ENCODE measurements at regions not wholly inside any gene's neighbourhood (a gene's known extent, or its start where the extent isn't known, plus 50 kb on each side); places are given as distances from the start of the nearest gene placed in this dataset.

- H3K27me3 ChIP-seq (ENCODE audit: control insufficient read depth, insufficient read depth, low read length), result no peaks in the 10 kb centered on the region
- WGBS (ENCODE audit: insufficient coverage, insufficient read length), result no CpG with 5 or more reads among the region's 2 CpGs
- no peak overlapping the region for H3K4me3 ChIP-seq (ENCODE audit: low read length)
- H3K4me1 ChIP-seq (ENCODE audit: control insufficient read depth, insufficient read depth, low read length), result no peaks in the 10 kb centered on the region
- H3K27ac ChIP-seq (ENCODE audit: low read length), result no peak overlapping the region
- H3K9me3 ChIP-seq (ENCODE audit: control insufficient read depth, insufficient read depth, low read length), result no peaks in the 10 kb centered on the region
- no peaks in the 10 kb centered on the region for H3K36me3 ChIP-seq (ENCODE audit: control insufficient read depth, insufficient read depth, low read length)
- DNase-seq (ENCODE audit: low read depth, low spot score), result no peak
Observed at GRCh38 chr13:64900039-64900438, 2330.1 kb downstream of the PCDH9 start.

- Histone ChIP-seq H3K36me3 (ENCODE audit: control insufficient read depth, insufficient read depth, low read length) (no peaks in the 10 kb centered on the region), H3K9me3 (ENCODE audit: control insufficient read depth, insufficient read depth, low read length) (no peaks in the 10 kb centered on the region), H3K27me3 (ENCODE audit: control insufficient read depth, insufficient read depth, low read length) (no peaks in the 10 kb centered on the region), H3K4me1 (ENCODE audit: control insufficient read depth, insufficient read depth, low read length) (no peaks in the 10 kb centered on the region), H3K27ac (ENCODE audit: low read length) (no peak overlapping the region), H3K4me3 (ENCODE audit: low read length) (no peak overlapping the region)
- no peak for DNase-seq (ENCODE audit: low read depth, low spot score)
- WGBS (ENCODE audit: insufficient coverage, insufficient read length), result no CpG with 5 or more reads among the region's 2 CpGs
Observed at GRCh38 chr13:64884976-64885375, 2345.2 kb downstream of the PCDH9 start.

GRCh38 chr13:64877176-64877575 lies 2353.0 kb downstream of the PCDH9 start:
- H3K9me3 ChIP-seq (ENCODE audit: control insufficient read depth, insufficient read depth, low read length), result no peaks in the 10 kb centered on the region
- no peaks in the 10 kb centered on the region for H3K4me1 ChIP-seq (ENCODE audit: control insufficient read depth, insufficient read depth, low read length)
- H3K27me3 ChIP-seq (ENCODE audit: control insufficient read depth, insufficient read depth, low read length), result no peaks in the 10 kb centered on the region
- no peaks in the 10 kb centered on the region for H3K36me3 ChIP-seq (ENCODE audit: control insufficient read depth, insufficient read depth, low read length)
- no peak overlapping the region for H3K27ac ChIP-seq (ENCODE audit: low read length)
- no peak for DNase-seq (ENCODE audit: low read depth, low spot score)
- no peak overlapping the region for H3K4me3 ChIP-seq (ENCODE audit: low read length)
- WGBS (ENCODE audit: insufficient coverage, insufficient read length), result no CpG with 5 or more reads among the region's 3 CpGs

DNA sequence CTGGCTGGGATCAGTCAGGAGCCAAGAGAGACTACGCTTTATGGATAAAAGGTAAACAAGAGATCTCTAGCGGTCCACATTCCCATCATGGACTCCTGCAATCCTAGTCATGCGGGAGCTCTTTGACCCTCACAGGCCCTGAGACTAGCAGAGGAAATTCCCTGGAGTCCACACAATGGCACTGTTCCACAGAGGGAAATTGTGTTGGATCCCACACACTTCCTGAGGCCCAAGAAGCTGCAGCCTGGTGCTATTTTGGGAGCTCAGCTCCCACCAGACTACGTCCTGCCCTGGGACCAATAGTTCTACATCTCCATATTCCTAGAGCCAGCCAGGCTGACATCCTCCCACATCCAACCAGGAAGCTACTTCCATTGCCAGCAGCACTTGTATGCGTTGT lies 2358.4 kb downstream of the PCDH9 start:
- WGBS (ENCODE audit: insufficient coverage, insufficient read length), result no CpG with 5 or more reads among the region's 5 CpGs
- Histone ChIP-seq H3K4me1 (ENCODE audit: control insufficient read depth, insufficient read depth, low read length) (no peaks in the 10 kb centered on the region), H3K4me3 (ENCODE audit: low read length) (no peak overlapping the region), H3K9me3 (ENCODE audit: control insufficient read depth, insufficient read depth, low read length) (no peaks in the 10 kb centered on the region), H3K36me3 (ENCODE audit: control insufficient read depth, insufficient read depth, low read length) (no peaks in the 10 kb centered on the region), H3K27me3 (ENCODE audit: control insufficient read depth, insufficient read depth, low read length) (no peaks in the 10 kb centered on the region), H3K27ac (ENCODE audit: low read length) (no peak overlapping the region)
- DNase-seq (ENCODE audit: low read depth, low spot score), result no peak

DNA sequence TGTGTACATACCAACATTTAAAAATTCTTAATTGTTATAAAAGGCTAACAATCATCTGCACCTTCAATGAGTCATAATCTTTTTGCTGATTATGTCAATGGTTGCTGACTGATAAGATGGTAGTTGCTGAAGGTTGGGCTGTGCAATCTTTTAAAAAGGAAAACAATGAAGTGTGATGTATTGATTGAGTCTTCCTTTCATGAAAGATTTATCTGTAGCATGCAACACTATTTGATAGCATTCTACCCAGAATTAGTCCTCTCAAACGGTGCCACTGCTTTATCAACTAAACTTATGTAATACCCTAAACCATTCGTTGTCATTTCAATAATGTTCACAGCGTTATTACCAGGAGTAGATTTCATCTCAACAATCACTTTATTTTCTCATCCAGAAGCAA lies 2360.6 kb downstream of the PCDH9 start:
- no peak for DNase-seq (ENCODE audit: low read depth, low spot score)
- Histone ChIP-seq H3K27me3 (ENCODE audit: control insufficient read depth, insufficient read depth, low read length) (no peaks in the 10 kb centered on the region), H3K4me1 (ENCODE audit: control insufficient read depth, insufficient read depth, low read length) (no peaks in the 10 kb centered on the region), H3K36me3 (ENCODE audit: control insufficient read depth, insufficient read depth, low read length) (no peaks in the 10 kb centered on the region), H3K27ac (ENCODE audit: low read length) (no peak overlapping the region), H3K9me3 (ENCODE audit: control insufficient read depth, insufficient read depth, low read length) (no peaks in the 10 kb centered on the region), H3K4me3 (ENCODE audit: low read length) (no peak overlapping the region)
- WGBS (ENCODE audit: insufficient coverage, insufficient read length), result no CpG with 5 or more reads among the region's 3 CpGs

DNA sequence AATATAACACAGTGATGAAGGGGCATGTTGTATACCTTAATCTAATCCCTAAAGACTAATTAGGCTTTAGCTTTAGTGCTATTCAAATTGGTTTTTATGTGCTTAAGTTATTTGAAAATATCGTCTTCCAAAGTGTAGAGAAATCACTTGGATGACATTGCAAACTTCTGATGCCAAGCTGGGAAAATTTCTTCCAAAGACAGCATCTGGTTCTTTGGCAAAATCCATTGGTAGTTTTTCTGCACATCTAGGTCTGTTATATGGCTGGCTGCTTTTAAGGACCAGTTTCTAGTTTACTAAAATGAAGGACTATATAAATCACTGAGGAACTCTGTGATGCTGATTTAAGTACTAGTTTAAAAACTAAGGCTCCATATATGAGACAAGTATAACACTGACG lies 2362.3 kb downstream of the PCDH9 start:
- Histone ChIP-seq H3K27ac (ENCODE audit: low read length) (no peak overlapping the region), H3K36me3 (ENCODE audit: control insufficient read depth, insufficient read depth, low read length) (no peaks in the 10 kb centered on the region), H3K9me3 (ENCODE audit: control insufficient read depth, insufficient read depth, low read length) (no peaks in the 10 kb centered on the region), H3K4me1 (ENCODE audit: control insufficient read depth, insufficient read depth, low read length) (no peaks in the 10 kb centered on the region), H3K27me3 (ENCODE audit: control insufficient read depth, insufficient read depth, low read length) (no peaks in the 10 kb centered on the region), H3K4me3 (ENCODE audit: low read length) (no peak overlapping the region)
- WGBS (ENCODE audit: insufficient coverage, insufficient read length), result no CpG with 5 or more reads among the region's 2 CpGs
- no peak for DNase-seq (ENCODE audit: low read depth, low spot score)

- no peaks in the 10 kb centered on the region for H3K27me3 ChIP-seq (ENCODE audit: control insufficient read depth, insufficient read depth, low read length)
- no peak for DNase-seq (ENCODE audit: low read depth, low spot score)
- H3K36me3 ChIP-seq (ENCODE audit: control insufficient read depth, insufficient read depth, low read length), result no peaks in the 10 kb centered on the region
- no peaks in the 10 kb centered on the region for H3K9me3 ChIP-seq (ENCODE audit: control insufficient read depth, insufficient read depth, low read length)
- H3K4me1 ChIP-seq (ENCODE audit: control insufficient read depth, insufficient read depth, low read length), result no peaks in the 10 kb centered on the region
- no peak overlapping the region for H3K27ac ChIP-seq (ENCODE audit: low read length)
- no peak overlapping the region for H3K4me3 ChIP-seq (ENCODE audit: low read length)
Observed at GRCh38 chr13:64866331-64866730, 2363.8 kb downstream of the PCDH9 start.

GRCh38 chr13:64855506-64855905 lies 2374.6 kb downstream of the PCDH9 start:
- no peaks in the 10 kb centered on the region for H3K36me3 ChIP-seq (ENCODE audit: control insufficient read depth, insufficient read depth, low read length)
- no peaks in the 10 kb centered on the region for H3K9me3 ChIP-seq (ENCODE audit: control insufficient read depth, insufficient read depth, low read length)
- no peak for DNase-seq (ENCODE audit: low read depth, low spot score)
- H3K27ac ChIP-seq (ENCODE audit: low read length), result no peak overlapping the region
- no peaks in the 10 kb centered on the region for H3K27me3 ChIP-seq (ENCODE audit: control insufficient read depth, insufficient read depth, low read length)
- no peak overlapping the region for H3K4me3 ChIP-seq (ENCODE audit: low read length)
- H3K4me1 ChIP-seq (ENCODE audit: control insufficient read depth, insufficient read depth, low read length), result no peaks in the 10 kb centered on the region

GRCh38 chr13:64850017-64850416 lies 2380.1 kb downstream of the PCDH9 start:
- no peak for DNase-seq (ENCODE audit: low read depth, low spot score)
- H3K27ac ChIP-seq (ENCODE audit: low read length), result no peak overlapping the region
- no peaks in the 10 kb centered on the region for H3K27me3 ChIP-seq (ENCODE audit: control insufficient read depth, insufficient read depth, low read length)

DNA sequence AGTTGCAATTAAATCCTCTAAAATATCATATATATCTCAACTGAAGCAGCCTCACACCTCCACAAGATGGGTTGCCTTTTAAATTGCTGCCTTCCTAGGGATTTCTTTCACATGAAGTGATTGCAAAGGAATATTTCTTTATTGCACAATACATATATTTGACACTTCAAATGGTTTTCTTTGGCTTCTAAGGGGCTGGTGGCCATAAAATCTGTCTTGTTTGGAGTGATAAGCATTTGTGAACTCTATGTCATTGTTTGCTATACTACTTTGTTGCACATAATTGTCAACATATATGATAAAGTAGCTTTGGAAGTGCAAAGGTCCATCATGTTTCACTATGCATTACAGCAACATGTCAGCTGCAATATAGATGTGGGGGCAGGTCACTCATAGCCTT lies 2380.9 kb downstream of the PCDH9 start:
- H3K27me3 ChIP-seq (ENCODE audit: control insufficient read depth, insufficient read depth, low read length), result no peaks in the 10 kb centered on the region
- no peak overlapping the region for H3K4me3 ChIP-seq (ENCODE audit: low read length)
- no peaks in the 10 kb centered on the region for H3K9me3 ChIP-seq (ENCODE audit: control insufficient read depth, insufficient read depth, low read length)
- no peak for DNase-seq (ENCODE audit: low read depth, low spot score)
- no peaks in the 10 kb centered on the region for H3K36me3 ChIP-seq (ENCODE audit: control insufficient read depth, insufficient read depth, low read length)
- H3K27ac ChIP-seq (ENCODE audit: low read length), result no peak overlapping the region
- no peaks in the 10 kb centered on the region for H3K4me1 ChIP-seq (ENCODE audit: control insufficient read depth, insufficient read depth, low read length)

More at GRCh38 chr13:64850017-64850416, 2380.1 kb downstream of the PCDH9 start:
- no peaks in the 10 kb centered on the region for H3K4me1 ChIP-seq (ENCODE audit: control insufficient read depth, insufficient read depth, low read length)
- H3K9me3 ChIP-seq (ENCODE audit: control insufficient read depth, insufficient read depth, low read length), result no peaks in the 10 kb centered on the region
- no peaks in the 10 kb centered on the region for H3K36me3 ChIP-seq (ENCODE audit: control insufficient read depth, insufficient read depth, low read length)
- H3K4me3 ChIP-seq (ENCODE audit: low read length), result no peak overlapping the region

DNA sequence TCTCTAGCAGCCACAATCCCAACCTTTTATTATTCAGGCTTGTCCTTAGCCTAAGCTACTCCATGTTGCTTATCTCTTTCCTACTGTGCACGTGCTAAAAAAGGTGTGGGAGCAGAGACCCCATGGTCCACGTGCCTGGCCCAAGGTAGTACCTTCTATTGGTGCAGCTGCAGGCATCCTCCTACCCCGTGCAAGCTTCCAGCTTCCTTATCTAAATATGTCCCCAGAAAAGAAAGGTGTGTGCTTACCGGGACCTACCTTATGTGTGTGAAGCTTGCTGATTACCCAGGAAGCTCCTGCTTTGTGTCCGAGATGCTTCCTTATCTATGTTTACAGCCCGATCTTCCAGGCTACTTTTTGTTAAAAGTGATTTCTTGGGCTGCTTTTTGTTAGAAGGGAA lies 2382.4 kb downstream of the PCDH9 start:
- Histone ChIP-seq H3K36me3 (ENCODE audit: control insufficient read depth, insufficient read depth, low read length) (no peaks in the 10 kb centered on the region), H3K27me3 (ENCODE audit: control insufficient read depth, insufficient read depth, low read length) (no peaks in the 10 kb centered on the region), H3K9me3 (ENCODE audit: control insufficient read depth, insufficient read depth, low read length) (no peaks in the 10 kb centered on the region), H3K27ac (ENCODE audit: low read length) (no peak overlapping the region), H3K4me3 (ENCODE audit: low read length) (no peak overlapping the region), H3K4me1 (ENCODE audit: control insufficient read depth, insufficient read depth, low read length) (no peaks in the 10 kb centered on the region)
- WGBS (ENCODE audit: insufficient coverage, insufficient read length), result no CpG with 5 or more reads among the region's 6 CpGs
- no peak for DNase-seq (ENCODE audit: low read depth, low spot score)

Data from iPS DF 6.9 (cell line).